Fibroblast of gingiva (primary cell): ENCODE measurements at regions not wholly inside any gene's neighbourhood (a gene's known extent, or its start where the extent isn't known, plus 50 kb on each side); places are given as distances from the start of the nearest gene placed in this dataset.
"Not testable (repeated sequence)": the region's sequence is repeated elsewhere in the genome, so short reads cannot be mapped to it uniquely, and the experiment has no call there.

ENCODE experiments used
- DNase-seq: peaks from one replicate; pipeline ENCODE4 v3.0.0-alpha.2; 2011; ENCODE audit warnings: low read depth

GRCh38 chr9:25045469-25045868 lies 499.8 kb upstream of the IZUMO3 start:
- DNase-seq, result not testable (repeated sequence)

GRCh38 chr9:25029743-25030142 lies 484.0 kb upstream of the IZUMO3 start:
- no peak for DNase-seq

- no peak for DNase-seq
These were observed 480.0 kb upstream of the IZUMO3 start for GRCh38 chr9:25025686-25026085.

GRCh38 chr9:25025156-25025555 lies 479.5 kb upstream of the IZUMO3 start:
- DNase-seq, result no peak

- no peak for DNase-seq
These were observed 472.1 kb upstream of the IZUMO3 start for GRCh38 chr9:25017779-25018178.

- DNase-seq, result no peak
These were observed 464.4 kb upstream of the IZUMO3 start for GRCh38 chr9:25010027-25010662.

- DNase-seq, result no peak
These were observed 458.0 kb upstream of the IZUMO3 start for GRCh38 chr9:25003686-25004085.

GRCh38 chr9:24986331-24986730 lies 440.6 kb upstream of the IZUMO3 start:
- DNase-seq, result no peak

GRCh38 chr9:24970780-24971179 lies 425.1 kb upstream of the IZUMO3 start:
- not testable (repeated sequence) for DNase-seq

- DNase-seq, result no peak
These were observed 416.1 kb upstream of the IZUMO3 start for GRCh38 chr9:24961762-24962161.

GRCh38 chr9:24953070-24953469 lies 407.4 kb upstream of the IZUMO3 start:
- no peak for DNase-seq

- no peak for DNase-seq
These were observed 393.6 kb upstream of the IZUMO3 start for GRCh38 chr9:24939109-24939850.

GRCh38 chr9:24936117-24936516 lies 390.4 kb upstream of the IZUMO3 start:
- no peak for DNase-seq

- DNase-seq, result no peak
These were observed 387.1 kb upstream of the IZUMO3 start for GRCh38 chr9:24932785-24933184.

GRCh38 chr9:24931894-24932293 lies 386.2 kb upstream of the IZUMO3 start:
- DNase-seq, result no peak

GRCh38 chr9:24912767-24913166 lies 367.1 kb upstream of the IZUMO3 start:
- DNase-seq, result no peak

GRCh38 chr9:24901319-24901718 lies 355.6 kb upstream of the IZUMO3 start:
- no peak for DNase-seq

- DNase-seq, result no peak
These were observed 354.5 kb upstream of the IZUMO3 start for GRCh38 chr9:24900179-24900578.

GRCh38 chr9:24899463-24899862 lies 353.8 kb upstream of the IZUMO3 start:
- DNase-seq, result no peak

- DNase-seq, result no peak
These were observed 352.1 kb upstream of the IZUMO3 start for GRCh38 chr9:24897826-24898225.

- DNase-seq, result no peak
These were observed 335.7 kb upstream of the IZUMO3 start for GRCh38 chr9:24881361-24881760.

GRCh38 chr9:24879591-24879990 lies 333.9 kb upstream of the IZUMO3 start:
- DNase-seq, result no peak

- not testable (repeated sequence) for DNase-seq
These were observed 310.9 kb upstream of the IZUMO3 start for GRCh38 chr9:24856601-24857000.
